IMR-90 (cell line): ENCODE measurements at regions not wholly inside any gene's neighbourhood (a gene's known extent, or its start where the extent isn't known, plus 50 kb on each side); places are given as distances from the start of the nearest gene placed in this dataset.

Experiments used
- ATAC-seq: fragments of 200-7000 bp; cut with Tn5 transposase; 2 replicates; pipeline ENCODE4 v1.9.1; 2020; ENCODE audit warnings: low read depth, mild to moderate bottlenecking, moderate library complexity
- BruUV-seq: library from RNA; stranded (reverse); fragments of 400-500 nt; replicated peaks from 2 replicates; lab custom pipeline; 2021; lab: Mats Ljungman, UMichigan
- CTCF ChIA-PET: fragments of 300-600 bp; formaldehyde crosslinking; extraction: SDS; loops from one replicate; lab custom pipeline; 2021; ENCODE audit warnings: antibody characterized with exemption; lab: Yijun Ruan, JAX
- POLR2A ChIA-PET: fragments of 300-600 bp; sonication (Branson Sonifier 250); formaldehyde crosslinking; loops from one replicate; lab custom pipeline; 2022; ENCODE audit warnings: antibody characterized with exemption; ENCODE audit not compliant: unreplicated experiment; lab: Charles Lee
- DNase-seq: peaks from one replicate; pipeline ENCODE4 v3.0.0; 2013
- H2AFZ ChIP-seq: replicated peaks from 2 replicates; pipeline ENCODE3; 2013; ENCODE audit warnings: low read length, mild to moderate bottlenecking; ENCODE audit not compliant: poor library complexity
- H2AK5ac ChIP-seq: 2 replicates; pipeline ENCODE4 v1.6.1; 2013; ENCODE audit warnings: low read depth, low read length, inconsistent platforms
- H2AK9ac ChIP-seq: replicated peaks from 2 replicates; pipeline ENCODE3; 2013; ENCODE audit warnings: mild to moderate bottlenecking, low read depth, low read length, moderate library complexity; ENCODE audit not compliant: poor library complexity
- H2BK120ac ChIP-seq: 2 replicates; pipeline ENCODE4 v1.6.1; 2013; ENCODE audit warnings: low read depth, low read length, inconsistent platforms
- H2BK15ac ChIP-seq: 3 replicates; pipeline ENCODE4 v1.6.1; 2013; ENCODE audit warnings: low read depth, low read length, inconsistent platforms
- H2BK20ac ChIP-seq: 2 replicates; pipeline ENCODE4 v1.6.1; 2013; ENCODE audit warnings: low read depth, mild to moderate bottlenecking, inconsistent platforms, low read length, moderate library complexity
- H2BK5ac ChIP-seq: 2 replicates; pipeline ENCODE4 v1.6.1; 2013; ENCODE audit warnings: mild to moderate bottlenecking, low read depth, low read length, inconsistent platforms; ENCODE audit not compliant: poor library complexity, severe bottlenecking
- H3K14ac ChIP-seq: replicated peaks from 2 replicates; pipeline ENCODE4 v1.6.1; 2013; ENCODE audit warnings: low read depth, low read length, inconsistent platforms
- H3K18ac ChIP-seq: 2 replicates; pipeline ENCODE4 v1.6.1; 2013; ENCODE audit warnings: low read depth, low read length, control low read depth
- H3K23ac ChIP-seq: 2 replicates; pipeline ENCODE4 v1.6.1; 2013; ENCODE audit warnings: low read depth, low read length, inconsistent platforms
- H3K27ac ChIP-seq: 2 replicates; pipeline ENCODE4 v1.5.1; 2013; ENCODE audit warnings: mild to moderate bottlenecking, control low read depth, low read length; ENCODE audit not compliant: insufficient read depth
- H3K27me3 ChIP-seq: 2 replicates; pipeline ENCODE4 v1.6.1; 2013; ENCODE audit warnings: low read length; ENCODE audit not compliant: control insufficient read depth, insufficient read depth
- H3K36me3 ChIP-seq: 2 replicates; pipeline ENCODE4 v1.6.1; 2013; ENCODE audit warnings: low read length, mixed read lengths; ENCODE audit not compliant: control insufficient read depth, insufficient read depth
- H3K4ac ChIP-seq: 2 replicates; pipeline ENCODE4 v1.6.1; 2013; ENCODE audit warnings: low read depth, low read length, inconsistent platforms
- H3K4me1 ChIP-seq: 2 replicates; pipeline ENCODE4 v1.6.1; 2013; ENCODE audit warnings: low read length, mixed read lengths; ENCODE audit not compliant: control insufficient read depth, insufficient read depth
- H3K4me2 ChIP-seq: 2 replicates; pipeline ENCODE4 v1.6.1; 2013; ENCODE audit warnings: low read depth, mild to moderate bottlenecking, control low read depth, low read length, moderate library complexity
- H3K4me3 ChIP-seq: 2 replicates; pipeline ENCODE4 v1.5.1; 2013; ENCODE audit warnings: low read depth, mild to moderate bottlenecking, control low read depth, low read length, moderate library complexity; ENCODE audit not compliant: insufficient read depth
- H3K56ac ChIP-seq: 2 replicates; pipeline ENCODE4 v1.6.1; 2013; ENCODE audit warnings: low read length, inconsistent platforms; ENCODE audit not compliant: insufficient read depth; ENCODE audit errors: extremely low read depth
- H3K79me1 ChIP-seq, 2 experiments: 2 replicates each; pipeline ENCODE4 v1.6.1; 2013; ENCODE audit warnings: low read length in 2 of 2, inconsistent platforms in 1 of 2, low read depth in 1 of 2
- H3K9ac ChIP-seq: 2 replicates; pipeline ENCODE4 v1.6.1; 2013; ENCODE audit warnings: low read depth, low read length, control low read depth
- H3K9me1 ChIP-seq: 2 replicates; pipeline ENCODE4 v1.6.1; 2013; ENCODE audit warnings: low read length, inconsistent platforms; ENCODE audit not compliant: insufficient read depth
- H3K9me3 ChIP-seq: 2 replicates; pipeline ENCODE4 v1.6.1; 2013; ENCODE audit warnings: low read length; ENCODE audit not compliant: control insufficient read depth, insufficient read depth
- H4K20me1 ChIP-seq: 2 replicates; pipeline ENCODE4 v1.6.1; 2013; ENCODE audit warnings: low read length, inconsistent platforms; ENCODE audit not compliant: insufficient read depth
- H4K5ac ChIP-seq: 2 replicates; pipeline ENCODE4 v1.6.1; 2013; ENCODE audit warnings: mild to moderate bottlenecking, low read depth, low read length, control low read depth
- H4K8ac ChIP-seq, 2 experiments: 2 replicates each; pipeline ENCODE4 v1.6.1; 2013; ENCODE audit warnings: low read depth in 2 of 2, low read length in 2 of 2, control low read depth in 1 of 2, inconsistent platforms in 1 of 2
- H4K91ac ChIP-seq: 2 replicates; pipeline ENCODE4 v1.6.1; 2013; ENCODE audit warnings: low read depth, low read length, inconsistent platforms; ENCODE audit not compliant: insufficient read depth
- CEBPB ChIP-seq: IDR thresholded peaks from 2 replicates; pipeline ENCODE4 v1.6.1; 2012; ENCODE audit warnings: low read depth, low read length, improper control_type of control experiment
- WGBS, 2 experiments: methylation state at CpG; one replicate each; pipeline versions ENCODE4 v1.1.5 to v1.1.7; 2013; ENCODE audit warnings: missing lambda C conversion rate in 2 of 2; ENCODE audit not compliant: insufficient read length in 1 of 2; ENCODE audit errors: extremely low coverage in 2 of 2; 5-methylcytosine and 5-hydroxymethylcytosine counted together
- dilution Hi-C: fragments of 300-500 bp; cut with HindIII; formaldehyde crosslinking; loops from one replicate; pipeline ENCODE4 v1.14.3; 2018; ENCODE audit warnings: low sequenced_read_pairs; ENCODE audit not compliant: unreplicated experiment
- in situ Hi-C: fragments of 300-500 bp; cut with MboI; formaldehyde crosslinking; loops from 3 replicates; pipeline ENCODE4 v1.14.3; 2019; ENCODE audit warnings: low sequenced_read_pairs, inconsistent platforms, mixed read lengths
- intact Hi-C: fragments of 100-400 bp; cut with micrococcal nuclease; formaldehyde crosslinking; loops from 2 replicates; pipeline ENCODE4 v1.10.0; 2022

DNA sequence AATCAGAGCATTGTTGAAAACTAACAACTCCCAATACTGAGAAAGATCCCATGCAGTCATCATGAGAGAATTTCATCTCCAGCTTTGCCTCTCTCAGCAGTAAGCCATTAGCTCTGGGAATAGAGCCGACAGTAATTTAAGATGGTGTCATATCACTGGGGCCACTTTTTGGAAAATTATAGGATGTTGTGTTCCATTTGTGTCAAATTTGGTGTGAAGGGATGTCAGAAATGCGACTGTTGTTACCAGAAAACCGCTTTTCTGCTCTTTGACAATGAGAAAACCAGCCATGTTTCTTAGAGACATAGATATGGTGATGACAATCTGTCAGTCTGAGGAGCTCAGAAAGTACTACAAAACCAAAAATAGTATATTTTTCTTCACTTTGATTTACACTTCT, 106.3 kb upstream of the KHDRBS2 start:
- Histone ChIP-seq H3K14ac (no peak overlapping the region), H3K4me2 (no peak overlapping the region), H2AK9ac (no peak overlapping the region), H3K79me1 (no peaks in the 10 kb centered on the region), H3K27me3 (no peaks in the 10 kb centered on the region), H2AFZ (no peak overlapping the region), H2BK20ac (no peak overlapping the region), H3K4me3 (no peak overlapping the region), H3K18ac (no peak overlapping the region), H3K23ac (no peak overlapping the region), H4K20me1 (no peaks in the 10 kb centered on the region), H3K4me1 (no peaks in the 10 kb centered on the region), H3K4ac (no peak overlapping the region), H2AK5ac (no peak overlapping the region), H3K27ac (no peak overlapping the region), H2BK15ac (no peak overlapping the region), H2BK5ac (no peak overlapping the region), H3K9me3 (peaks cover 2% of the 10 kb centered on the region; the same call in 1 of the 2 replicates), H3K36me3 (no peaks in the 10 kb centered on the region), H3K56ac (no peak overlapping the region), H2BK120ac (no peak overlapping the region), H4K5ac (no peak overlapping the region), H3K9me1 (no peaks in the 10 kb centered on the region), H4K8ac (no peak overlapping the region), H4K91ac (no peak overlapping the region), H3K9ac (no peak overlapping the region)
- POLR2A ChIA-PET = no interaction called here
- dilution Hi-C loops (no loop called here), intact Hi-C loops (no loop called here), in situ Hi-C loops (no loop called here)
- BruUV-seq = no TSS peak
- DNase-seq = no peak
- WGBS, 2 experiments = no CpG with 5 or more reads among the region's 3 CpGs
- no peak for ATAC-seq
- TF ChIP-seq CEBPB = no peak
- CTCF ChIA-PET = no interaction called here
